HG02981 (cell line): ENCODE measurements at regions not wholly inside any gene's neighbourhood (a gene's known extent, or its start where the extent isn't known, plus 50 kb on each side); places are given as distances from the start of the nearest gene placed in this dataset.

ENCODE experiments used
- ATAC-seq: cut with Tn5 transposase; IDR thresholded peaks from one replicate; pipeline ENCODE4 v1.9.1; 2021; ENCODE audit warnings: mild to moderate bottlenecking, moderate library complexity; ENCODE audit not compliant: unreplicated experiment

- ATAC-seq = no peak
Observed at GRCh38 chr10:131682271-131682962, 218.4 kb upstream of the PPP2R2D start.

GRCh38 chr10:131683281-131683861 lies 217.4 kb upstream of the PPP2R2D start:
- no peak for ATAC-seq

GRCh38 chr10:131683941-131684340 lies 216.9 kb upstream of the PPP2R2D start:
- ATAC-seq = no peak

- no peak for ATAC-seq
Observed at GRCh38 chr10:131685007-131685406, 215.8 kb upstream of the PPP2R2D start.

- ATAC-seq = no peak
Observed at GRCh38 chr10:131685576-131685975, 215.2 kb upstream of the PPP2R2D start.

- ATAC-seq = no peak
Observed at GRCh38 chr10:131686781-131687420, 213.9 kb upstream of the PPP2R2D start.

GRCh38 chr10:131688304-131688703 lies 212.5 kb upstream of the PPP2R2D start:
- ATAC-seq = no peak

- no peak for ATAC-seq
Observed at GRCh38 chr10:131689016-131689415, 211.8 kb upstream of the PPP2R2D start.

GRCh38 chr10:131689486-131689885 lies 211.3 kb upstream of the PPP2R2D start:
- no peak for ATAC-seq

- no peak for ATAC-seq
Observed at GRCh38 chr10:131689954-131690757, 210.7 kb upstream of the PPP2R2D start.

GRCh38 chr10:131690805-131691239 lies 210.0 kb upstream of the PPP2R2D start:
- ATAC-seq = no peak

GRCh38 chr10:131691481-131692090 lies 209.2 kb upstream of the PPP2R2D start:
- no peak for ATAC-seq

- ATAC-seq = no peak
Observed at GRCh38 chr10:131692176-131692575, 208.6 kb upstream of the PPP2R2D start.

- ATAC-seq = no peak
Observed at GRCh38 chr10:131692686-131693334, 208.0 kb upstream of the PPP2R2D start.

- ATAC-seq = no peak
Observed at GRCh38 chr10:131693766-131694165, 207.0 kb upstream of the PPP2R2D start.

- no peak for ATAC-seq
Observed at GRCh38 chr10:131694168-131694780, 206.5 kb upstream of the PPP2R2D start.

- ATAC-seq = no peak
Observed at GRCh38 chr10:131694781-131695495, 205.9 kb upstream of the PPP2R2D start.

GRCh38 chr10:131695496-131696165 lies 205.2 kb upstream of the PPP2R2D start:
- ATAC-seq = no peak
